ENCODE measurements at regions not wholly inside any gene's neighbourhood (a gene's known extent, or its start where the extent isn't known, plus 50 kb on each side); places are given as distances from the start of the nearest gene placed in this dataset.
"Not testable (repeated sequence)": the region's sequence is repeated elsewhere in the genome, so short reads cannot be mapped to it uniquely, and the experiment has no call there.

- DNase-seq (ENCODE audit: low spot score) = peak; percentile 46
These were observed 154.0 kb downstream of the REEP3 start for GRCh38 chr10:63675171-63675570.

- no peak for DNase-seq (ENCODE audit: low spot score)
These were observed 155.8 kb downstream of the REEP3 start for GRCh38 chr10:63677001-63677400.

GRCh38 chr10:63680545-63680944 lies 159.3 kb downstream of the REEP3 start:
- not testable (repeated sequence) for DNase-seq (ENCODE audit: low spot score)

- no peak for DNase-seq (ENCODE audit: low spot score)
These were observed 160.9 kb downstream of the REEP3 start for GRCh38 chr10:63681993-63682697.

GRCh38 chr10:63682698-63683052 lies 161.5 kb downstream of the REEP3 start:
- DNase-seq (ENCODE audit: low spot score) = not testable (repeated sequence)

- no peak for DNase-seq (ENCODE audit: low spot score)
These were observed 162.0 kb downstream of the REEP3 start for GRCh38 chr10:63683223-63683622.

GRCh38 chr10:63683686-63684085 lies 162.5 kb downstream of the REEP3 start:
- DNase-seq (ENCODE audit: low spot score) = no peak

- no peak for DNase-seq (ENCODE audit: low spot score)
These were observed 163.2 kb downstream of the REEP3 start for GRCh38 chr10:63684257-63684936.

- no peak for DNase-seq (ENCODE audit: low spot score)
These were observed 168.6 kb downstream of the REEP3 start for GRCh38 chr10:63689768-63690167.

- DNase-seq (ENCODE audit: low spot score) = no peak
These were observed 171.2 kb downstream of the REEP3 start for GRCh38 chr10:63692220-63692896.

GRCh38 chr10:63693021-63693420 lies 171.8 kb downstream of the REEP3 start:
- DNase-seq (ENCODE audit: low spot score) = not testable (repeated sequence)

GRCh38 chr10:63696205-63696604 lies 175.0 kb downstream of the REEP3 start:
- DNase-seq (ENCODE audit: low spot score) = no peak

- DNase-seq (ENCODE audit: low spot score) = no peak
These were observed 177.0 kb downstream of the REEP3 start for GRCh38 chr10:63697956-63698786.

GRCh38 chr10:63698787-63699150 lies 177.6 kb downstream of the REEP3 start:
- no peak for DNase-seq (ENCODE audit: low spot score)

- DNase-seq (ENCODE audit: low spot score) = no peak
These were observed 178.8 kb downstream of the REEP3 start for GRCh38 chr10:63699785-63700613.

- no peak for DNase-seq (ENCODE audit: low spot score)
These were observed 179.5 kb downstream of the REEP3 start for GRCh38 chr10:63700631-63701156.

GRCh38 chr10:63702092-63702491 lies 180.9 kb downstream of the REEP3 start:
- no peak for DNase-seq (ENCODE audit: low spot score)

GRCh38 chr10:63703113-63703670 lies 182.0 kb downstream of the REEP3 start:
- DNase-seq (ENCODE audit: low spot score) = peak; percentile 81

GRCh38 chr10:63703740-63704345 lies 182.6 kb downstream of the REEP3 start:
- no peak for DNase-seq (ENCODE audit: low spot score)

- DNase-seq (ENCODE audit: low spot score) = peak; percentile 60
These were observed 186.2 kb downstream of the REEP3 start for GRCh38 chr10:63707254-63707910.

Measured in Ammon's horn (tissue), 1 donor.